ENCODE measurements at regions not wholly inside any gene's neighbourhood (a gene's known extent, or its start where the extent isn't known, plus 50 kb on each side); places are given as distances from the start of the nearest gene placed in this dataset.

DNA sequence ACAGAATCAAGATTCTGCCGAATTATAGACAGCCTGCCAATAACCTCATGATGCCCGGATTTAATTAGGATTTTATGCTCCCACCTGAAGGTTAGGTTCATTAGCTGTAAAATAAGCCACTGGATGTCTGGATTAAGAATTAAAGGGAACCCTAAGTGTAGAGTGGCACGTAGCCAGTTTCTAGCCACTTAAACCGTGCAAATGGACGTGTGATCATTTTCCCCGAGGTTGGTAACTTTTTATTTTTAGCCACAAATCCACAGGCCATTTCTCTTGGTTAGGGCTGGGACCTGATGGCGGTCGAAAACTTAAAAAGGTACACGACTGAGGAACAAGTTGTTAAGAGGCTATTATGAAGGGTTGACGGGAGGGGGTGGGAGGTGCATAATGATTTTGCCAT is 127.3 kb upstream of the TMPO start:
- H3K36me3 ChIP-seq, result no peaks in the 10 kb centered on the region
- H3K4me1 ChIP-seq, result no peaks in the 10 kb centered on the region
- no peak overlapping the region for H3K4me3 ChIP-seq
- no peak overlapping the region for H3K27ac ChIP-seq
- no peaks in the 10 kb centered on the region for H3K27me3 ChIP-seq
- no peaks in the 10 kb centered on the region for H3K9me3 ChIP-seq
- no peak for DNase-seq (ENCODE audit: low spot score in 2 of 2)
- WGBS, 2 donors, result 66 to 68% methylated on average over 10 of the region's 10 CpGs
- TF ChIP-seq POLR2A (IDR thresholded peaks at IDR 0.05) (no peak), EP300 (IDR thresholded peaks at IDR 0.05) (no peak)
- TF ChIP-seq, protein P1, sequence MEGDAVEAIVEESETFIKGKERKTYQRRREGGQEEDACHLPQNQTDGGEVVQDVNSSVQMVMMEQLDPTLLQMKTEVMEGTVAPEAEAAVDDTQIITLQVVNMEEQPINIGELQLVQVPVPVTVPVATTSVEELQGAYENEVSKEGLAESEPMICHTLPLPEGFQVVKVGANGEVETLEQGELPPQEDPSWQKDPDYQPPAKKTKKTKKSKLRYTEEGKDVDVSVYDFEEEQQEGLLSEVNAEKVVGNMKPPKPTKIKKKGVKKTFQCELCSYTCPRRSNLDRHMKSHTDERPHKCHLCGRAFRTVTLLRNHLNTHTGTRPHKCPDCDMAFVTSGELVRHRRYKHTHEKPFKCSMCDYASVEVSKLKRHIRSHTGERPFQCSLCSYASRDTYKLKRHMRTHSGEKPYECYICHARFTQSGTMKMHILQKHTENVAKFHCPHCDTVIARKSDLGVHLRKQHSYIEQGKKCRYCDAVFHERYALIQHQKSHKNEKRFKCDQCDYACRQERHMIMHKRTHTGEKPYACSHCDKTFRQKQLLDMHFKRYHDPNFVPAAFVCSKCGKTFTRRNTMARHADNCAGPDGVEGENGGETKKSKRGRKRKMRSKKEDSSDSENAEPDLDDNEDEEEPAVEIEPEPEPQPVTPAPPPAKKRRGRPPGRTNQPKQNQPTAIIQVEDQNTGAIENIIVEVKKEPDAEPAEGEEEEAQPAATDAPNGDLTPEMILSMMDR (IDR thresholded peaks at IDR 0.05), result no peak

- Histone ChIP-seq H3K4me3 (no peak overlapping the region), H3K27ac (no peak overlapping the region), H3K4me1 (no peaks in the 10 kb centered on the region), H3K27me3 (no peaks in the 10 kb centered on the region), H3K9me3 (no peaks in the 10 kb centered on the region), H3K36me3 (no peaks in the 10 kb centered on the region)
- TF ChIP-seq POLR2A (IDR thresholded peaks at IDR 0.05) (no peak), EP300 (IDR thresholded peaks at IDR 0.05) (no peak)
- TF ChIP-seq, protein P1 (IDR thresholded peaks at IDR 0.05), result no peak
- DNase-seq (ENCODE audit: low spot score in 2 of 2), result no peak
- 90 to 91% methylated on average over 2 of the region's 2 CpGs for WGBS, 2 donors
Measured at GRCh38 chr12:98389593-98389992, 125.8 kb upstream of the TMPO start.

GRCh38 chr12:98397323-98398105 is 117.9 kb upstream of the TMPO start:
- no peaks in the 10 kb centered on the region for H3K9me3 ChIP-seq
- WGBS, 2 donors, result 19 to 22% methylated on average over 33 of the region's 33 CpGs

DNA sequence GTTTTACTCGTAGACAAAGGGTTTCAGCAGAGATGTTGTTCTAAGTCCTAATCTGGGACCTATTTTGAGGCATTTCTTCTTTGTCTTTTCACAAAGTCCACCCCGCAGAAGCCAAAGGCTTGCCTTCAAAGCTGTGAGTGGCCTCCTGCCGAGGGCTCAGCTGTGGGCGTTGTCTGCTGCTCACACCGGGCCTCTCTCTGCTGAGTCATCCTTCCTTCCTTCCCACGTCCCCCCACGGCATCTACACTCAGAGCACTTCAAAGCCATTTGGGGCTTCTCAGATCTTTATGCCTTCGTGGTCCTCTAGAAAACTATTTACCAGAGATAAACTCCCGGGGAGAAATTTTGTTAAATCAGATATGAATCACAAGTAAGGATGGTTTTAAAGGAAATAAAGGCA is 115.9 kb upstream of the TMPO start:
- Histone ChIP-seq H3K27ac (no peak overlapping the region), H3K36me3 (no peaks in the 10 kb centered on the region), H3K9me3 (no peaks in the 10 kb centered on the region), H3K27me3 (no peaks in the 10 kb centered on the region), H3K4me1 (peaks cover 0 to 20% (median 0%) of the 10 kb centered on the region in 4 donors), H3K4me3 (no peak overlapping the region)
- DNase-seq (ENCODE audit: low spot score in 2 of 2), result no peak
- 31 to 38% methylated on average over 9 of the region's 9 CpGs for WGBS, 2 donors
- TF ChIP-seq POLR2A (IDR thresholded peaks at IDR 0.05) (no peak), EP300 (IDR thresholded peaks at IDR 0.05) (no peak)
- TF ChIP-seq, protein P1 (IDR thresholded peaks at IDR 0.05), result no peak

More at GRCh38 chr12:98397323-98398105, 117.9 kb upstream of the TMPO start:
- Histone ChIP-seq H3K27me3 (no peaks in the 10 kb centered on the region), H3K4me3 (peak overlapping the region in 3 of 4 donors; percentile 2 to 48 (median 40)), H3K27ac (peak overlapping the region in 1 of 4 donors; percentile 34), H3K36me3 (no peaks in the 10 kb centered on the region), H3K4me1 (peaks cover 0 to 20% (median 0%) of the 10 kb centered on the region in 4 donors)
- TF ChIP-seq POLR2A (IDR thresholded peaks at IDR 0.05) (no peak), EP300 (IDR thresholded peaks at IDR 0.05) (no peak)
- TF ChIP-seq, protein P1 (IDR thresholded peaks at IDR 0.05), result peak; percentile 75 to 91 (median 87)
- DNase-seq (ENCODE audit: low spot score in 2 of 2), result peak; percentile 66 to 78

DNA sequence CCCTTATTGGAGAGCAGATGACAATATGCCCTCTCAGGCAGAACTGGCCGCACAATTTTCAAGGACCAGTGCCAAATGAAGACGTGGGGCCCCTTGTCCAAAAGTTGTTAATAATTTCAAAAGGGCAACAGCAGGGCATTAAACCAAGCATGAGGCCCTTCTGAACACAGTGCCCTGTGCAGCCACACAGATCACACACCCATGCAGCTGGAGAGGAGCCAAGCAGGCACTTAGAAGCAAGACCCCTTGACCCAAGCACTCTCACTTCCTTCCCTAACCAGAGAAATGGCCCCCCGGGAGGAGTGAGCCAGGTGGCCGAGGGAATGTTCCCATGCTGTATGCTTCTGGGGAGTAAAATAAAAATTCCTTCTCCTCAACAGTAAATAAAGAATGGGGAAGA is 114.0 kb upstream of the TMPO start:
- DNase-seq (ENCODE audit: low spot score in 2 of 2), result no peak
- TF ChIP-seq, protein P1 (IDR thresholded peaks at IDR 0.05), result no peak
- TF ChIP-seq EP300 (IDR thresholded peaks at IDR 0.05), result no peak
- TF ChIP-seq POLR2A (IDR thresholded peaks at IDR 0.05), result no peak
- no peaks in the 10 kb centered on the region for H3K36me3 ChIP-seq
- WGBS, 2 donors, result 20 to 21% methylated on average over 4 of the region's 4 CpGs
- H3K27ac ChIP-seq, result no peak overlapping the region
- no peaks in the 10 kb centered on the region for H3K27me3 ChIP-seq
- H3K9me3 ChIP-seq, result no peaks in the 10 kb centered on the region
- H3K4me1 ChIP-seq, result peaks cover 0 to 20% (median 0%) of the 10 kb centered on the region in 4 donors
- H3K4me3 ChIP-seq, result no peak overlapping the region

Data from tibial nerve (tissue), 4 donors.